KMS-11 (cell line): ENCODE measurements at regions not wholly inside any gene's neighbourhood (a gene's known extent, or its start where the extent isn't known, plus 50 kb on each side); places are given as distances from the start of the nearest gene placed in this dataset.

Experiments used
- H2AFZ ChIP-seq: fragments of 200-600 bp; sonication (generic); 2 replicates; pipeline ENCODE4 v1.6.1; 2016; ENCODE audit warnings: antibody characterized with exemption, mixed run types, low read depth
- H3K27ac ChIP-seq: fragments of 200-600 bp; sonication (generic); 2 replicates; pipeline ENCODE4 v1.6.1; 2016; ENCODE audit warnings: mild to moderate bottlenecking, mixed run types
- H3K27me3 ChIP-seq: fragments of 200-600 bp; sonication (generic); 2 replicates; pipeline ENCODE4 v1.6.1; 2017; ENCODE audit warnings: mild to moderate bottlenecking, low read depth, mixed run types, moderate library complexity; ENCODE audit not compliant: insufficient read depth
- H3K36me3 ChIP-seq: fragments of 200-600 bp; sonication (generic); 2 replicates; pipeline ENCODE4 v1.6.1; 2017; ENCODE audit warnings: mild to moderate bottlenecking, mixed run types; ENCODE audit not compliant: insufficient read depth
- H3K4me1 ChIP-seq: fragments of 200-600 bp; sonication (generic); 2 replicates; pipeline ENCODE4 v1.6.1; 2016; ENCODE audit warnings: mild to moderate bottlenecking, low read depth, mixed run types; ENCODE audit not compliant: poor library complexity, severe bottlenecking
- H3K4me2 ChIP-seq: fragments of 200-600 bp; sonication (generic); 2 replicates; pipeline ENCODE4 v1.7.0; 2016; ENCODE audit warnings: mild to moderate bottlenecking, mixed run types
- H3K4me3 ChIP-seq: fragments of 200-600 bp; sonication (generic); IDR thresholded peaks from 2 replicates; pipeline ENCODE4 v1.6.1; 2017; ENCODE audit warnings: low read depth, low read length, mixed read lengths; ENCODE audit not compliant: insufficient read depth
- H3K79me2 ChIP-seq: fragments of 200-600 bp; sonication (generic); 2 replicates; pipeline ENCODE4 v1.6.1; 2016; ENCODE audit warnings: low read depth, mixed run types; ENCODE audit not compliant: insufficient read depth
- H3K9ac ChIP-seq: fragments of 200-600 bp; sonication (generic); 2 replicates; pipeline ENCODE4 v1.6.1; 2016; ENCODE audit warnings: mild to moderate bottlenecking, mixed run types
- H4K20me1 ChIP-seq: fragments of 200-600 bp; sonication (generic); 2 replicates; pipeline ENCODE4 v1.6.1; 2016; ENCODE audit warnings: mild to moderate bottlenecking, mixed run types; ENCODE audit not compliant: insufficient read depth
- TF ChIP-seq, protein P1 (sequence below): fragments of 200-600 bp; sonication (generic); conservative IDR thresholded peaks from 2 replicates; pipeline ENCODE4 v1.6.1; 2017; ENCODE audit warnings: low read depth, mild to moderate bottlenecking, antibody characterized with exemption, low read length, moderate library complexity, mixed read lengths

DNA sequence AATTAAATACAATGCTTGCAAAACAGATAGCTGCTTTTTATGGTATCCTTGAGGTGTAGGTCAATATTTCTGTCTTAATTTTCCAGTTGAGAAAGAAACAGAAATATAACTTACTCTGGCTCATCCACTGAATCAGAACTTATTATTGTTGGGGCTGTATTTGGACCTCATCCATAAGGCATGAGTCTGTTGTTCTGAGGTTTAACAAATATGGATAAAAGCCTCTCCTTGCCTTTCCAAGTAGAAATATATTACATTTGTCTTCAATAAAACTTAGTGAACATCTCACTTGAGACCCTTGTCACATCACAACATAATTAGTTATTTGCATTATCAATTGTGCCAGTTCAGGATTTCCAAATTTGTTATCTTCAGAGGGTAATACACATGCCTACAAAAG lies 525.8 kb downstream of the AGTPBP1 start:
- H3K27me3 ChIP-seq = no peaks in the 10 kb centered on the region

DNA sequence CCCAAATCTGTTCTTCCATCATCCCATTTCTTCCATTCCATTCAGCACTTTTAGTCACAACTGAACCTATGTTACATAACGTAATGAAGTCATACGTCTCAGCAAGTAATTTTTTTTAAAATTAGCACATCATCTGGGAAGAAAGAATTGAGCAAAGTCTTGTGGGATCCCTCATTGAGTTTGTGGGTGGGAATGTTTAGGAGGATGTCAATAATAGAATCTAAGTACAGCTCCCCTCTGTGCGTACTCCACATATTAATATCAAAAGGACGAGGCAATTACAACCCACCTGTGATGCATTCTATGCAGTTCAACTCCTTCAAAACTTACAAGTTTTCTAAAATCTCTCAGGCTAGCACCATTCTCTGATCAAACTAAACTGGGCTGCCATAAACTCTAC lies 526.3 kb downstream of the AGTPBP1 start:
- H2AFZ ChIP-seq = no peak overlapping the region
- no peaks in the 10 kb centered on the region for H3K4me1 ChIP-seq
- no peaks in the 10 kb centered on the region for H4K20me1 ChIP-seq
- H3K27ac ChIP-seq = no peak overlapping the region
- no peak overlapping the region for H3K4me3 ChIP-seq
- no peak overlapping the region for H3K9ac ChIP-seq
- no peaks in the 10 kb centered on the region for H3K27me3 ChIP-seq
- no peaks in the 10 kb centered on the region for H3K36me3 ChIP-seq
- H3K79me2 ChIP-seq = no peaks in the 10 kb centered on the region
- TF ChIP-seq, protein P1, sequence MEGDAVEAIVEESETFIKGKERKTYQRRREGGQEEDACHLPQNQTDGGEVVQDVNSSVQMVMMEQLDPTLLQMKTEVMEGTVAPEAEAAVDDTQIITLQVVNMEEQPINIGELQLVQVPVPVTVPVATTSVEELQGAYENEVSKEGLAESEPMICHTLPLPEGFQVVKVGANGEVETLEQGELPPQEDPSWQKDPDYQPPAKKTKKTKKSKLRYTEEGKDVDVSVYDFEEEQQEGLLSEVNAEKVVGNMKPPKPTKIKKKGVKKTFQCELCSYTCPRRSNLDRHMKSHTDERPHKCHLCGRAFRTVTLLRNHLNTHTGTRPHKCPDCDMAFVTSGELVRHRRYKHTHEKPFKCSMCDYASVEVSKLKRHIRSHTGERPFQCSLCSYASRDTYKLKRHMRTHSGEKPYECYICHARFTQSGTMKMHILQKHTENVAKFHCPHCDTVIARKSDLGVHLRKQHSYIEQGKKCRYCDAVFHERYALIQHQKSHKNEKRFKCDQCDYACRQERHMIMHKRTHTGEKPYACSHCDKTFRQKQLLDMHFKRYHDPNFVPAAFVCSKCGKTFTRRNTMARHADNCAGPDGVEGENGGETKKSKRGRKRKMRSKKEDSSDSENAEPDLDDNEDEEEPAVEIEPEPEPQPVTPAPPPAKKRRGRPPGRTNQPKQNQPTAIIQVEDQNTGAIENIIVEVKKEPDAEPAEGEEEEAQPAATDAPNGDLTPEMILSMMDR = no peak
- no peak overlapping the region for H3K4me2 ChIP-seq

More for the DNA sequence above, 525.8 kb downstream of the AGTPBP1 start:
- Histone ChIP-seq H4K20me1 (no peaks in the 10 kb centered on the region), H3K4me1 (no peaks in the 10 kb centered on the region), H3K4me2 (no peak overlapping the region), H3K27ac (no peak overlapping the region), H3K36me3 (no peaks in the 10 kb centered on the region), H3K4me3 (no peak overlapping the region), H2AFZ (no peak overlapping the region), H3K9ac (no peak overlapping the region), H3K79me2 (no peaks in the 10 kb centered on the region)
- TF ChIP-seq, protein P1 = no peak

DNA sequence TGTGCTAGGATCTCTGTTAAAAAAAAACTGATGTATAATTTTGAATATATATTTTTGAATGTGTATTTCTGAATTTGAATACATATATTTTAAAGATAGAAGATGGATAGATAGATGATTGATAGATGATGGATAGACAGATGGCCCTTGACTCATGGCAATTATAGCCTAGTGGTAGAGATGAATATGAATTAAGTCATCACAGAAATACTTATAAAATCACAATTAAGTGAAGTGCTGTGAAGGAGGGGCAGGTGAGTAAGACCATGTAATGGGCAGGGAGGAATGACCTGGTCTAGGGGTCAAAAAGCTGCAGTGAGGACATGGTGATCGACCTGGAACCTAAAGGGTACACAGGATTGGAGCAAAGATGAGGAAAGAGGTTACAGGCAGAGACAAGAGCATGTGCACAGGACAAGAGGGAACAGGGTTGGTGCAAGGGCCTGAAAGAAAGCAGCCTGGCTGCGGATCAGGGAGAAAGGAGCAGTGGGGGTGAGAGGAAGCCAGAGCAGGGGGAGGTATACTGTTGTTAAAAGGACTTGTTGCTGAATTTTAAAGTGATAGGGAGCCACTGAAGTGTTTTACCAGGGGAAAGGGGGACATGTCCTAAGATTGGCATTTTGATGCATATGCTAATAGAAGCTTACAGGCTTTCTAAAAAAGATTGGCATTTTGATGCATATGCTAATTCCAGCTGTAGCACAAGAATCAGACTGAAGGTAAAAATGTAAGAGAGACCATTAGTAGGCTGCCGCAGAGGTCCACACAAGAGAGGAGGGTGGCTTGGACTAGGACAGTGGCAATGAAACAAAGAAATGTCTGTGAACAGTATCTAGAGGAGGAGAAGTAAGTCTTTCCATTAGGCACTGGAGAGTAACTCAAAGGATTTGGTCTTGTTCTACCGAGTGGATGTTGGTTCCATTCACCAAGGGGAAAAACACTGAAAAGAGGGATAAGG lies 527.8 kb downstream of the AGTPBP1 start:
- H3K79me2 ChIP-seq = no peaks in the 10 kb centered on the region
- no peaks in the 10 kb centered on the region for H3K36me3 ChIP-seq
- TF ChIP-seq, protein P1 = no peak
- no peaks in the 10 kb centered on the region for H3K27me3 ChIP-seq
- no peak overlapping the region for H3K9ac ChIP-seq
- no peak overlapping the region for H3K4me3 ChIP-seq
- no peak overlapping the region for H2AFZ ChIP-seq
- H3K4me2 ChIP-seq = no peak overlapping the region
- H3K4me1 ChIP-seq = no peaks in the 10 kb centered on the region
- no peaks in the 10 kb centered on the region for H4K20me1 ChIP-seq
- H3K27ac ChIP-seq = no peak overlapping the region

DNA sequence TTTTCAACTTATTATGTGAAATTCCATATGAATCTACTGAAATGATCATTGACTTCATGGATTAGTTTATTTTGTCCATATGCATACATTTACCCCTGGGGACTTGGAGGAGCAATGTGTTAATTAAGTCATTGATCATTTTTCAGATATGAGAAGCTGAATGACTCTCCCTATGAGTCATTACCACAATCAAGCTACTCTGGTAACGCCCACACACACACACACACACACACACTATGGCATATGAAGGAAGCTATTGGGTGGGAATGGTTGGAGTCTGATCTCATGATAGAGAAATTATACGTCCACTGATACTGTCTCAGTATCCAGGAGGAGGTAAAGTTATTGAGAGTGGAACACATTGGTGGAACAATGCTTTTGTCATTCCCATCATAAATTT lies 528.9 kb downstream of the AGTPBP1 start:
- no peaks in the 10 kb centered on the region for H3K4me1 ChIP-seq
- H3K4me3 ChIP-seq = no peak overlapping the region
- no peaks in the 10 kb centered on the region for H3K79me2 ChIP-seq
- no peak overlapping the region for H3K4me2 ChIP-seq
- no peaks in the 10 kb centered on the region for H4K20me1 ChIP-seq
- no peaks in the 10 kb centered on the region for H3K27me3 ChIP-seq
- TF ChIP-seq, protein P1 = no peak
- no peak overlapping the region for H3K27ac ChIP-seq
- H3K36me3 ChIP-seq = no peaks in the 10 kb centered on the region
- no peak overlapping the region for H2AFZ ChIP-seq
- H3K9ac ChIP-seq = no peak overlapping the region
